ENCODE measurements at regions not wholly inside any gene's neighbourhood (a gene's known extent, or its start where the extent isn't known, plus 50 kb on each side); places are given as distances from the start of the nearest gene placed in this dataset.

DNA sequence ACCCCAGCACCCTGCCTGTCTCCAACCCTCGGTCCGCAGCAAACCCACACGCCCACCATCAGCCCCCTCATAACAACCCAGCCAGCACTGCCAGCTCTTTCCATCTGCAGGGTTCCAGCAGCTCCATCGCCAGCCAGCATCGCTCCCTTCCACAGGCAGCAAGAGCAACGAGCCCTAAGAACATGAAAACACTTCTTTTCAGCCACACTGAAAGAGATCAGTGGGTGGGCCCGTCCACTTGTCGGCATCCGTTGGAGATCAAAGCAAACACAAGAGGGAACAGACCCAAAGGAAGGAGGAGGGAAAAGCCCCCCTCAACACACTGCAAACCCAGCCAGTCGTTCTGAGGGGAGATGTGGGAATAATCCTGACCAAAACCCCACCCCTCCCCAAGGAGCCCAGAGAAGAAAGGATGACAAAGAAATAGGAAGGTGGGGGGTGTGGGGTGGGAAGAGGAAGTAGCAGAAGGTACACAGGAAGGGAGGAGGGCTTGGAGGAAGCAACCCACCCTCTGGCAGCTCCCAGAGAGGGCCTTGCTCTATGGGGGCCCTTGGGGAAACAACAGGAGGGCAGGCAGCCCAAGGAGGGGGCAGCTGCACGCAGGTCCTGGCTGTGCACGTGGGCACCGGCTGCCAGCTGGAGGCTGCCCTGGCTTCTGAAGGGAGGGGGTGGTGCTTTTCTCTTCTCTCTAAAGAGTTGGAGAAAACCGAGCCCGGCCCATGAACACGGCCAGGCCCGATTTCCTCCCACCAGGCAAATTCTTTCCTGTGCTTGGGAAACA, 473.6 kb upstream of the PROK2 start:
- intact Hi-C loops (cut with DNase I) = no loop called here
- Histone ChIP-seq H3K4me3 (no peak overlapping the region), H3K27me3 (ENCODE audit: low read depth) (no peaks in the 10 kb centered on the region), H3K27ac (no peak overlapping the region), H3K9me3 (no peaks in the 10 kb centered on the region), H3K36me3 (no peaks in the 10 kb centered on the region), H3K4me1 (peaks cover 40% of the 10 kb centered on the region)
- ATAC-seq (no peak), DNase-seq (no peak)
- TF ChIP-seq, protein P1, sequence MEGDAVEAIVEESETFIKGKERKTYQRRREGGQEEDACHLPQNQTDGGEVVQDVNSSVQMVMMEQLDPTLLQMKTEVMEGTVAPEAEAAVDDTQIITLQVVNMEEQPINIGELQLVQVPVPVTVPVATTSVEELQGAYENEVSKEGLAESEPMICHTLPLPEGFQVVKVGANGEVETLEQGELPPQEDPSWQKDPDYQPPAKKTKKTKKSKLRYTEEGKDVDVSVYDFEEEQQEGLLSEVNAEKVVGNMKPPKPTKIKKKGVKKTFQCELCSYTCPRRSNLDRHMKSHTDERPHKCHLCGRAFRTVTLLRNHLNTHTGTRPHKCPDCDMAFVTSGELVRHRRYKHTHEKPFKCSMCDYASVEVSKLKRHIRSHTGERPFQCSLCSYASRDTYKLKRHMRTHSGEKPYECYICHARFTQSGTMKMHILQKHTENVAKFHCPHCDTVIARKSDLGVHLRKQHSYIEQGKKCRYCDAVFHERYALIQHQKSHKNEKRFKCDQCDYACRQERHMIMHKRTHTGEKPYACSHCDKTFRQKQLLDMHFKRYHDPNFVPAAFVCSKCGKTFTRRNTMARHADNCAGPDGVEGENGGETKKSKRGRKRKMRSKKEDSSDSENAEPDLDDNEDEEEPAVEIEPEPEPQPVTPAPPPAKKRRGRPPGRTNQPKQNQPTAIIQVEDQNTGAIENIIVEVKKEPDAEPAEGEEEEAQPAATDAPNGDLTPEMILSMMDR (IDR thresholded peaks at IDR 0.05) = no peak

DNA sequence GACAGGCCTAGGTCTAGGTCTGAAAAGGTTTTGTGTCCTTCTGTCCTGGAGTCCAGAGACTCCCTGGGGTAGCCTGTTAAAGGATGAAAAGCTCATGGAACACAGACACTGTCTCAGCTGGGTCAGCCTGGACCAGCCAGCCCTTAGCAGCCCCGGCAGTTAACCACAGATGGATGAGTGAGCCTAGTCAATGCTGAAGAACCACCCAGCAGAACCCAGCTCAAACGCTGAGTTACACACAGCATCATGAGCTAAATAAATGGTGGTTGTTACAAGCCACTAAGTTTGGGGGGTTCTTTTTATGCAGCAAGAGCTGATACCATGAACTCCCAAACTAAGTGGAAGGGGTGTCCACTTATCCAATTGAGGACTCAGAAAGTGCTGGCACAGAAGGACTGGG, 472.8 kb upstream of the PROK2 start:
- TF ChIP-seq, protein P1 (IDR thresholded peaks at IDR 0.05) = no peak
- H3K4me3 ChIP-seq = no peak overlapping the region
- H3K27ac ChIP-seq = no peak overlapping the region
- H3K9me3 ChIP-seq = no peaks in the 10 kb centered on the region
- DNase-seq (no peak), ATAC-seq (no peak)
- H3K4me1 ChIP-seq = peaks cover 38% of the 10 kb centered on the region
- H3K27me3 ChIP-seq (ENCODE audit: low read depth) = no peaks in the 10 kb centered on the region
- intact Hi-C loops (cut with DNase I) = no loop called here
- H3K36me3 ChIP-seq = no peaks in the 10 kb centered on the region

DNA sequence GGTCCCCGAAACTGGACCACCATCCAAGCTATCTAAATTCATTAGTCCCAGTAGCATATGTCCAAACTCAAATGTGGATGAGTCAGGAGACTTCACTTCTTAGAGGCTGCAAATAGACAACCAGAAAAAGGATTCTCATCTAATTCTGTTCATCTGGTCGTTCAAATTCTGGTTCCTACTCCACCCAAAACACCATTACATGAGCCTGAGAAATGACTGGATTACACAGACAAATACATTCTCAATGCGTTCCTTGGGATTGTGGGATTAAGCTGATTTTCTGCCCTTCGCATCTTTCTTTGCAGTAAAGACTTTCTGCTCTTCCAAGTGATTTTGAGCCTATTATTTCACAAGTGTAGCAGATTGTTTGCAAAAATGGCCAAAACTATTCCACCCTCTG, 472.3 kb upstream of the PROK2 start:
- H3K27ac ChIP-seq = no peak overlapping the region
- H3K4me3 ChIP-seq = no peak overlapping the region
- TF ChIP-seq, protein P1 (IDR thresholded peaks at IDR 0.05) = no peak
- H3K9me3 ChIP-seq = no peaks in the 10 kb centered on the region
- H3K4me1 ChIP-seq = peaks cover 33% of the 10 kb centered on the region
- DNase-seq (no peak), ATAC-seq (no peak)
- H3K36me3 ChIP-seq = no peaks in the 10 kb centered on the region
- intact Hi-C loops (cut with DNase I) = no loop called here
- no peaks in the 10 kb centered on the region for H3K27me3 ChIP-seq (ENCODE audit: low read depth)

DNA sequence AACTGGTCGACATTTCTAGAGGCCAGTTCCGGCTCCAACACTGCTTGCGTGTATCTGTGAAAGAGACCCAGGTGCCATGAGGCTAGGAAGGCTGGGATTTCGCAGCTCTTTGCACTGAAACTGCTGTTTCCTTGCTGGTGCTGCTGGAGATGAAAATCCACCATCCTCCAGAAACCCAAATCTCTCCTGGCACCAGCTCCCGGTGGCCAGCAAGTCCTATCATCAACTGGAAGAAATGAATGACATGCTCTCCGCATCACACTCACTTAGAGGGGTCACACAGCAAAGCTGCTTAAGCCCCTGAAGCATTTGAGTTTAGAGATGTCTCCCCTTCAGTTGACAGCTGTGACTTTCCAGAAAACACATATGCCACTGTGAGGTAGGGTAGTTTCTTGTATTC, 471.8 kb upstream of the PROK2 start:
- peak overlapping the region; percentile 24 for H3K27ac ChIP-seq
- TF ChIP-seq, protein P1 (IDR thresholded peaks at IDR 0.05) = no peak

DNA sequence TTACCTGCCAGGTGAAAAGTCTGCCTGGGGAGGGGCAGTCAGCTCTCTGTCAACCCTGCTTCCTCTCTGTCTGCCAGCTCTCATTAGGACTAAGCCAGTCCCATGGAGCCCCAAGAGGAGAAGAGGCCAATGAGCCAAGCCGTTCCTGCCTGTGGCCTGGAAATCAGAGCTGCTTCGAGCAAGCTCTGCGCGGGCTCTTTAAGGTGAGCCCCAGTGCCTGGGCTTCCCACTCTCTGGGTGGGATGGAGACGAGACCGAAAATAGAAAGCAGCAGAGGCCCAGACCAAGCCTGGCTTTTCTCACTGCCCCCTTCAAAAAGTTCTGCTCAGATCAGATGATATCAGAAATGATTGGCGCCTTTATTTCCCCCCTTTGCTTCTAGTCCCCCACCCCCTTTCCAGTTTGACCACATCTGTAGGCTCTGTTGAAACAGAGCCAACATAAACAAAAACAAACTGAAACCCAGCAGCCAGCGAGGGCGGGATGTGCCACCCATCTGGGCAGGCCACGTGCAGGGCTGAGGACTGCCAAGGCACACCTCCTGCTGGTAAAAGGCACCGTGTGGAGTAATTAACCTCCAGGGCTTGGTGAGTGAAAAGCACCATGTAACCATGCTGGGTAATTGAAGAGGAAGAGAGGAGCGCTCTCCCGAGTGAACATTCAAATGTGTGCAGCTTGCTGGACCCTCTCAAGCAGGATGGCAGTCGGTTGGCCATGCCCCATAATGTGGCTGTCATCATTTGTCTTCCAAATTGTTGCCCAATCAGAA, 471.0 kb upstream of the PROK2 start:
- Histone ChIP-seq H3K27me3 (ENCODE audit: low read depth) (no peaks in the 10 kb centered on the region), H3K36me3 (no peaks in the 10 kb centered on the region), H3K4me3 (no peak overlapping the region), H3K4me1 (peaks cover 32% of the 10 kb centered on the region), H3K9me3 (no peaks in the 10 kb centered on the region), H3K27ac (peak overlapping the region; percentile 46)
- TF ChIP-seq, protein P1 (IDR thresholded peaks at IDR 0.05) = no peak
- intact Hi-C loops (cut with DNase I) = no loop called here
- ATAC-seq (peak; percentile 75 to 76), DNase-seq (peak; percentile 73)

More for the DNA sequence above, 471.8 kb upstream of the PROK2 start:
- Histone ChIP-seq H3K9me3 (no peaks in the 10 kb centered on the region), H3K4me1 (peaks cover 32% of the 10 kb centered on the region), H3K27me3 (ENCODE audit: low read depth) (no peaks in the 10 kb centered on the region), H3K36me3 (no peaks in the 10 kb centered on the region), H3K4me3 (no peak overlapping the region)
- ATAC-seq (no peak), DNase-seq (no peak)
- intact Hi-C loops (cut with DNase I) = no loop called here
